ENCODE measurements at regions not wholly inside any gene's neighbourhood (a gene's known extent, or its start where the extent isn't known, plus 50 kb on each side); places are given as distances from the start of the nearest gene placed in this dataset.
A peak's percentile ranks its signal among the peaks of the same experiment; 100 is the strongest.
"Not testable (repeated sequence)": the region's sequence is repeated elsewhere in the genome, so short reads cannot be mapped to it uniquely, and the experiment has no call there.

DNA sequence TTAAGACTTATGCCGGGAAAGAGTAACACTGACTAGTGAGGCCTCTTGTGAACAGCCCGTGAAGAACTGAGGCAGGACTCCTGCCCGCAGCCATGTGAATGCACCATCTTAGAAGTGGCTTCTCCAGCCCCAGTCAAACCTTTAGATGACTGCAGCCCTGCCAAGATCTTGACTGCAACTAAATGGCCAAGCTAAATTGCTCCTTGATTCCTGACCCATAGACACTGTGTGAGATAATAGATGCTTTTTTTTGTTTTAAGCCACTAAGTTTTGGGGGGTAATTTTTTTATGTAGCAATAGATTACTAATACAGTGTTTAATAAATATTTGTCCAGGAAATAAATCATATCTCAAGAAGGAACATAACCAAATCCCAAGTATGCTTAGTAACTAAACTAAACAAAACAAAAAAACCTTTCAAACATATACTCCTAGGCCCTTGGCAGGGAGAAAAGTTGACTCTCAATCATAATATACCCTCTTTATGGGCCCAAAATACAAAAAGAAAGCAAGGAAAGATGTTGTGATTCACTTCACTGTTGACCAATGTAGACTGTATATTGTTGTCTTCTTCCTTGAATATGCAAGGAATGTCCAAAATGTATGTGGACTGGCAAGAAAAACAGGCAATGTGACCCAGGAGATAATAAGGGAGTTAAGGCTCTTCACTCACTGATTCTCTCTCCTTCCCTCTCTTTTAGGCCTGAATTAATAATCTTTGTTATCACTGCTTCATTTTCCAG lies 79.7 kb upstream of the ZNF366 start:
- DNase-seq: no peak

DNA sequence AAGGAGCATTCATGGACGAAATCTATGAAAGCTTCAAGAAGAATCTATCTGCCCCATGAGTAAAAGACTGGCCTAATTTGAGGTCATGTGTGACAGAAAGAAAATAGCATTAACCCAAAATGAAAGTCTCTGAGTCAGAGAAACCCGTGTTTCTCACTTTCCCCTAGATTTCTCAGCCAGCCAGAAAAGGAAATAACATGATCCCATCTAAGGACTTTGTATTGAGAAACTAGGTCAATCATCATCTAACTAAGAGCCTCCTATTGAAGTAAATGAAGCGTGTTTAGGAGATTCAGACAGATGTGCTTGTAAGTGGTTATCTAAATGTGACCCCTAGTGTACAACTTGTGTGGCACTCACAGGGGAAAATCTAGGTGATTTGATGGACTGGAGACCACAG lies 77.3 kb upstream of the ZNF366 start:
- DNase-seq: no peak

DNA sequence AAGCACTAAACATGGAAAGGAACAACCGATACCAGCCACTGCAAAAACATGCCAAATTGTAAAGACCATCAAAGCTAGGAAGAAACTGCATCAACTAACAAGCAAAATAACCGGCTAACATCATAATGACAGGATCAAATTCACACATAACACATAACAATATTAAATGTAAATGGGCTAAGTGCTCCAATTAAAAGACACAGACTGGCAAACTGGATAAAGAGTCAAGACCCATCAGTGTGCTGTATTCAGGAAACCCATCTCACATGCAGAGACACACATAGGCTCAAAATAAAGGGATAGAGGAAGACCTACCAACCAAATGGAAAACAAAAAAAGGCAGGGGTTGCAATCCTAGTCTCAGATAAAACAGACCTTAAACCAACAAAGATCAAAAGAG lies 72.1 kb upstream of the ZNF366 start:
- not testable (repeated sequence) for DNase-seq

DNA sequence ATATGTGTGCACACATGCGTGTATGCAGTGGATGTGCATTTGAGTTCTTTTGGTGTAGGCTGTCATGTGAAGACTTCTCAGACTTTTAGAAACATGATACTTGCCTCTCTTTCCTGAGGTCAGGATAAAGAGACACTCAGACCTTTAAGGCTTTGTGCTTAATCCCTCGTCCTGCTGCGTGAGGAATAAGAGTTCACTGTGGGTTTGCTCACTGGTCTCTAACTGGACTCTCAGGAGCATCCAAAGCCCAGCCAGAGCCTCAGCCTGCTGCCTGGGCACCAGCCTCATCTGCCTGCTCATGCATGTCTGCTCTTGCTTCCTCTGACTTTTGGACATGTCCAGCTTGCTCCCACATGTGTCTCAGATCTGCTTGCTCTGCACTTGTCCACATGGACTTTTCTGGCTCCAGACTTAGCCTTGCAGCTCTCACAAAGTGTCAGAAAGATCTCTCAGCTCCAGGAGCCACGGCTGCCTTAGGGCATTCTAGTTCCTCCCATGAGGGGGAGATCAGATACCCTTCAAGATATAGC lies 65.1 kb upstream of the ZNF366 start:
- peak in 1 of 2 experiments; percentile 36 for DNase-seq

DNA sequence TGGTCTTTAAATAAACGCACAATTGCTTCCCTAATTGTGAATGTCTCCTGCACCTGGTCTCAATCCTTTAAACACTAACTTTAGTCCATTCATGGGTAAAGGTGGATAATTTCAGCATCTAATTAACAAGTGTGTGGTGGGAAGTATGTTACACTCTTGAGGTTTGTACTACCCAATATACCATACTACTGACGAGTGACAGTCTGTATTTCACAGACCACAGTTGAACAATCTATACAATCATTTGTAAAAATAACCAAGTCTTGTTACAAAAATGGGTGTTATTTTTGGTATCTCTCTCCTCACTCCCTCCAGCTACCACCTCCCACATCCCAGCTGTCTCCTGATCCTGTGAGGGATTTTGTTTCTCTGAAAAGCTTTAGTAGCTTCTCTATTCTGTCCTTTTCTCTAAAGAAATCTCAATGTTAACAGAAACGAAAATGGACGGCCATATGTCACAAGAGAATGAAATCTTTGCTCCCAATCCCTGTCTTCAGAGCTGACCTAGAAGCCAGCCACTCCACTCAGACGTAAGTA lies 62.3 kb upstream of the ZNF366 start:
- no peak for DNase-seq

DNA sequence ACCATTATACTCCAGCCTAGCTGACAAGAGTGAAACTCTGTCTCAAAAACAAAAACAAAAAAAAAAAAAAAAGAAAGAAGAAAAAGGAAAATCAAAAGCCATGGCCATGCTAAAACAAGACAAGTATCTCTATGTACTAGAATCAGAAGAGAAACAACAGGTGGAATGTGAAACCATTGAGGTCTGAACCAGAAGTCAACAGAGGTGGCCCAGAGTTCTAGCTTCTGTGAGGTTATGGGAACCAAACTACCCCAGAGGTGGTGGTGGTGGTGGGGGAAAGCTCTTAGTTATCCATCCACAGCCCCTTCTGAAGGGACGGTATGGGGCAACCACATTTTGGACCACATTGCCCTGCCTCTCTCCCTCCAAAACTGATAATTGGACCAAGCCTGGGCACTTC lies 59.5 kb upstream of the ZNF366 start:
- no peak for DNase-seq

DNA sequence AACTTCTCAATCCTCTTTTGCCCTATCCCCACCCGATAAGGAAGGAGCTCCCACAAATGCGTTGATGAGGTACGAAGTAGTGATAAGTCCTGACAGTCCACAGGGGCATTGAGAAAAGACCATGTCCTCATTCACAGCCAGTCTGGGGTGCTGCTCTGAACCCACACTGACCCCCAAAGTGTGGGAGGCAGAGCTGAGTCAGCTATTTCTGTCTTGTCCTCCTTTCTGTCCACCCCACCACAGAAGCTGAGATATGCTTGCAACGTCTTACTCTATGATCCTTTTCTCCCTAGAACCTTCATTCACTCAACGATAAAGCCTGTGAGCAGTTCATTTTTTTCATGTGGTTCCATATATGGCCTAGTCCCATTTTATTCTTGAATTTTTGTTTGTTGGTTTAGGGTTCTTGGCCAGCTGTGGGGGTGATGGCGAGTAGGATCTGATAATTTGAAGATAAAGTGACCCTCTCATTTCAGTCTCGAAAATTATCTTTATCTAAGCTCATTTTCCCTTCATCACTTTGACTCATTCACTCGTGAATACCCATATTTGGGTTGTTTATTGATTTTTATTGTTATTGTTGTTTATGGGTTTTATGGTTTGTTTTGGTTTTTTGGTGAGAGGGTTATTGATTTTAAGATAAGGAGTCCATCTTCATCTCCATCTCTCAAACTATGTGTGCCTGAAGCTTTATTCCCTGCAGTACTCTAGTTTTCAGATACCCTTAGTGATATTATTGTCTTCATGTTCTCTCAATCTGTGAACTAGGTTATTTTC lies 58.5 kb upstream of the ZNF366 start:
- no peak for DNase-seq

DNA sequence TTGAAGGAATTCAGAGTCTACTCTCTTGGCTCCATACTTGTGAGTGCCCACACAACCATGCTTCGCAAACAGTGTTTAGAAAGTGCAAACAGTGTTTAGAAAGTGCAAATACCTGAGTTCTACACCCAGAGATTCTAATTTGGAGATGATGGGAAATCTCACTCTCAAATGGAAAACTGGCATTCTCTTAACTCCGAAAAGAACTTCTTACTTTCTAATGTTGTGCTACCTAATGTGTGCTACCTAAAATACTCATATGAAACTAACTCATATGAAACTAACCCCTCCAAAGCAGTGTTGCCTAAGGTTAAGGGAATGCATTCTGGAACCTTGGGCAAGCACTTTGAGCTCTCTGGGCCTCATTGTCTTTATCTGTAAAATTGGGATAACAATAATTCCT lies 55.5 kb upstream of the ZNF366 start:
- DNase-seq: no peak

DNA sequence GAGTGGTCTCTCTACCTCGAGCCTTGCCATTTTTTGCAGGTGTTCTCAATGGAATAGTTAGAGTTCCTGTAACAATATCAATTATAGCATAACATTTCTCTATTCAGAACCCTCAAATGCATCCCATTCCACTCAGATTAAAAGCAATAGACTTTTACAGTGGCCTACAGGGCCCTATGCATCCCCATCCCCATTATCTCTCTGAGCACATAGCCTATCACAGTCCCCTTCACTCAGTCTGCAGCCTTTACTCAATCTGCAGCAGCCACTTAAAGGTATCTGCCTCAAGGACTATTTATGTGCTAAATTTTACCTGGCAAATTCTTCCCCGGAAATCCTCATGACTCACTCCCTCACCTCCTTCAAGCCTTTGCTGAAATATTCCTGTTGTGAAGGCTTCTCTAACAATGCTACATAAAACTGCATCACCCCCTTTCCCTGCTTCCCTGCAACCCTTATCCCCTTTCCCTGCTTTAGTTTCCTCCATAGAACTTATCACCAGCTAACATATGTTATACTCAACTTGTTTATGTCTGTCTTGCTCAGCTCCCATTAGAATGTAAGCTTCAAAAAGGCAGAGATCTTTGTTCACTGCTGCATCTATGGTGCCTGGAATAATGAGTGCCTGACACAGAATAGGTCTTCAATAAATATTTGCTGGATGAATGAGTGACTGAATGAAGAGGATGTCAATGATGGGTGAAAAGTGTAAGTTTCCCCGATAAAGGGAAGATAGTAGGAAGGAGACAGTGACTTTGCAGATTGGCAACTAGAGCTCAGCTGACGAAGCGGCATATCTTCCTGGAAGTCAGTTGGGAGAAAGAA lies 54.1 kb upstream of the ZNF366 start:
- DNase-seq: no peak

DNA sequence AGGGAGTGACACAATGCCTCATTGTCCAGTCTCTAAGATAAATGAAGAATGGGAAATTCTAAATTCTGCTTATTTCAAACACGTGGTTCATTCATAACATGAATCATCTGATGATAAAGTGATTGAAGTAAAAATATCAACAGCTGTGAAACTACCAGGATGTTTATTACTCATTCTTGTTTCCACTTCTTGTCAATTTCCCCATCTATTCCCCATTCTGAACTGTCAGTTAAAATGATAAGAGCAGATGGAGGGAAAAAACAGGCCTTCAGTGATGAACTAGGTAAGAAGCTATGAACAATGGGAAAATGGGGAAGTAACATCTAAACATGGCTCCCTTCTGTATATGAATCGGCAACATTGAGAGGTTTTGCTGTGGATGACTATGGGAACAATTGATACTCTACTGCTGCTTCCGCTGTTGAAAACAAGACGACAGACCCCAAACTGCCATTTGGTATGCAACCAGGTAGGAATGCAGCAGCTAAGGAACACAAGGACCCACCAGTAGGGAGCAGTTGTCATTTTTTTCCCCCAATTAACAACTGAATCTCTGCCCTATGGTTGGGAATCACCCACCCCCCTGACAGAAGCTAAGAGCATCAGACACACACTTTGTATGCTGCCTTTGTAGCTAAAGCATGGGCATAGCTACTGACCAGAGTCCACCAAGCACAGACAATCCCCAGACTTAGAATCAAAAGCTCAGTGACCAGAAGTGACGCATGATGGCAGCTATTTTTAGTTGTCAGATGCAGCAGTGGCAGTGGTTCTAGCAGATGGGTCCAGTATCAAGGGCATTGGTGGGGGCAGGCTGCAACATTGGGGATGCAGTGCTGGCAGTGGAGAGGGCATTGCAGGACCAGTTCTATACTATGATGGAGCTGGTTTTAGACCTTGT lies 52.9 kb upstream of the ZNF366 start:
- no peak for DNase-seq

DNA sequence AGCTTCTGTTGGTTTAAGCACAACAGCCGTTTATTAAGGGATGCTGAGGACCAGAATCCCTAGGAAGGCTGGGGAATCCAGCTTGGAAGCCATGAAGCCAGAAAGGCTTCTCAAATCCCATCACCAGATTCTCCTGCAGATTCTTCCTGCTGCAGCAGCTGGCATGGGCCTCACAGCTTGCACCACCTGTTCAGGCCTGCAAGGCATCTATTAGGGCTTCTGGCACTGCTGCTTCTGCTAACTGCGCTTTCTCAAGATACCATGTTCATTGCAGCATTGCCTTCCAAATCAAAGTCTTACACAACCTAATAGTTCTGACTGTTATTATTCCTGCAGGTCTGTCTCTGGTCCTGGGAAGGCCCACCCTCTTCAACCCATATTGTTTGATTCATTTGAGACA lies 51.2 kb upstream of the ZNF366 start:
- DNase-seq: peak; percentile 44 to 72

DNA sequence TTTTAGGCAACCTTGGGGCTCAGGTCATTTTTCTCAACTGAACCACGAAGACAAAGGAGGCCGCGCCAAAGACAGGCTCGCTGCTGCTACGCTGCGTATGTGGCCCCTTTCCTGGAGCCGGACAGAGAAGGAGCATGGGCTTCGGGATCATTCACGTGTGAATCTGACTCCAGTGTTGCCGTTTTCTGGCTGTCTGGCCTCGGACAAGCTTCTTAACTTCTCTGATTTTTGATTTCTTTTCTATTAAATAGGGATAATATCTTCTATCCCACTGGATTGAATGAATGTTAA lies 50.8 kb upstream of the ZNF366 start:
- DNase-seq: no peak

DNA sequence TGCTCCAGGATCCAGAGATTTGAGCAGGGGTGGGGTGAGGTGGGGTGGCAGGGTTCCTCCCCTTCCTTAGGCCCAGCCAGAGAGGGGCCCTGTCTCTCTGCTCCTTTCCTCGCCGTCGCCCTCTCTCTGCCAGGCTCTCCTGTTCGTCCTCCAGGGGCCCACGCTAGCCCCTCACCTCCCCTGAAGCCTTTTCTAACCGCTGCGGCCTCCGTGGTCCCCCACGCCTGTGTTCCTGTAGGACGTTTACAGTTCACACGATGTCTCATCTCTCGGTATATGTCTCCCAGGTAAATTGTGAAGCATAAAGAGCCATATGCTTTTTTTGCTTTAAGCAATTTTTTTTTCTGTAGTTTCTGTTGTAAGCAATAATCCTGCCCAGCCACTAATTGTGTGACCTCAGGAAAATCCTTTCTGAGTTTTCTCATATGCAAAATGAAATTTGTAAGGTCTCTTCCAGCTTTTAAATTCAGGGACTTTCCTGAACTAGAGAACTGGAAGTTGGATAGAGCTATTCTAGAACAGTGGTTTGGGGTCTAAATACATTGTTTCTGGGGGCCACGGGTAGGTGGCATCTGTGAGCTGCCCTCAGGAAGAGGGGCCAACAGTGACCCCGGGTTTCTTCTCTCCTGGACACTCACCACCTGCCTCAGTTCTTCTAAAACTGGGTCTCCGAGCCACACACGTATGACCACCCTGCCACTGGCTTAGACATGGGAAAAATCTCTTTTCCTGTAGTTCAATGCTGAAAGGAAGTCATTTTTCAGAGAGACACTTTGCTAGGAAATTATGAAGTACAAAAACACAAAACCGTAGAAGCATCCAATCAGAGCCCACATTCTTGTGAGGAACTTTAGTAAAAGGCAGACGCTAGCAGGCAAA lies 50.2 kb upstream of the ZNF366 start:
- no peak for DNase-seq
